ENCODE measurements at regions not wholly inside any gene's neighbourhood (a gene's known extent, or its start where the extent isn't known, plus 50 kb on each side); places are given as distances from the start of the nearest gene placed in this dataset.

DNA sequence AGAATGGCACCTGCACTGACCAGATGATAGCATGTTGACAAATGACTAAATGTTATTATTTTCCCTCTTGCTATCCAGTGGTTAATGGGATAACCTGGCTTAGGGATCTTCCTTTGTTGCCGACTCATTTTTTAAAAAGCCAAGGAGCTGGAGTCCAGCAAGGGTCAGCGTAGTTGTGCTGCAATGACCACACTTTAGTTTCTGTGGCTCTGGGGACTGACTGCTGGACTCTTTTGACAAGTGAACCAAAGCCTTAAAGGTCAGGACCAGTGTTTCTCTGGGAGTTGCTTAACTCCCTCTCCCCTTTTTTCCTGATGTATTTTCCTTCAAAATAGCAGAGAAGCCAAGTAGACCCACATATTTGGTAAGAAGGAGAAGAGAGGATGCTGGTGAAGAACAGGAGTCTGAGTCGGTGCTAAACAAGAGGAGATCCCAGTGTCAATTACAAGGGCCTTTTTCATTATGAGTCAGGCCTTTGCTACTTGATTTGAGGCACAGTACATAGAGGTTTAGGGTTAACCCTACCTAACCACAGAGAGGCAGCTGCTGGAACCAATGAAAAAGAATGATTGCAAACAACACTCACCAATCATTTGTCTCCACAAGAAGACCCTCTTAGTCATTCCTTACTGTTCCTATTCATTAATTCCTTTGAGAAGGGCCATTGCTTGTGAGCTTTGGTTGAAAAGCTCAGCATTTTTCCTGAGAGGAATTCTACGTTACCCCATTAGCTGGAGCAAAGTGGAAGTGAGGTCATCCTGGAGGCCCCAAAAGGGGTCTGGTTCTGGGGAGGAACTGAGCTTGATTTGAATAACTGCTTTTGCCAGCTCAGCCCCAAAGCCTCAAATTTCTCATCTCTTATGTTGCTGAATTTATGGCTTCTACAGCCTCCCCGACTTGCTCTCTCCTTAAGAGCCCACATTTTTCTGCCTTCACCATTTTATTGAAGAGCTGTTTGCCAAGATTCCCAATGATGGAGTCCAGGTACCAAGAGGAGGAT is 137.6 kb upstream of the HNMT start:
- no peak for DNase-seq

DNA sequence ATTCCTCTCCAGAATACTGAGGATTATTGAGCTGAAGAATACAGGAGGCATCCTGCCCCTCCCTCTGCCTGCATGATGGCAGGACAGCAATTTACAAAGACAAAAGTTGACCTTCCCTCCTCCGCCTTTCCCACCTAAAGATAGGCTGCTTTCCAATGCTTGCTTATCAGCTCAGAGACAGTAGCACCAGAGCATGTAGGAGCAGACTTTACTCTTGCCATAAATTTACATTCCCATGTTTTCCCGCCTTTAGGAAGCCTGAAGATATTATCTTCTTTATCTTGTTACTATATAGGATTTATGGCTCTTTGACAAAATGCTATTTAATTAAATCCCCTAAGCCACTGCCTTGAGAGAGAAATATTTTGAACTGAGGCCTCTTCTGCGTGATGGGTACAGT is 135.6 kb upstream of the HNMT start:
- DNase-seq: no peak

- no peak for DNase-seq
Observed at GRCh38 chr2:137829251-137829650, 135.0 kb upstream of the HNMT start.

- no peak for DNase-seq
Observed at GRCh38 chr2:137834760-137835379, 129.4 kb upstream of the HNMT start.

GRCh38 chr2:137836671-137837070 is 127.6 kb upstream of the HNMT start:
- DNase-seq: no peak

DNA sequence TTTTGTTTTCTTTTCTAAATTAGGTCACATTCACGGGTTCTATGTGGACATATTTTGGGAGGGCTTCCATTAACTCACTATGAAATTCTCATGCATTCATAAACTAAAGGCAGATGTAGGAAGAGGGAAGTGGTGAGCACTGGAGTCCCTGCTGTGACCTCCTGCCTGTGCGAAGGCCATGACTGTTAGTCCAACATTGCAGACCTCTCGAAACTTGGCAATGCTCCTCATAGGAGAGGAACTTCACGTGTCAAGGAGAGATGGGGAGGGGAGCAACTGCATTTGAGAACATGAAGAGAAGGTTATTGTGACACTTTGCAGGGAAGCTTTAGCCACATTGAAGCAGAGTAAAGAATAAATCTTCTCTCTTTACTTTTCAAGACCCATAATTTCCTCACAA is 126.4 kb upstream of the HNMT start:
- no peak for DNase-seq

DNA sequence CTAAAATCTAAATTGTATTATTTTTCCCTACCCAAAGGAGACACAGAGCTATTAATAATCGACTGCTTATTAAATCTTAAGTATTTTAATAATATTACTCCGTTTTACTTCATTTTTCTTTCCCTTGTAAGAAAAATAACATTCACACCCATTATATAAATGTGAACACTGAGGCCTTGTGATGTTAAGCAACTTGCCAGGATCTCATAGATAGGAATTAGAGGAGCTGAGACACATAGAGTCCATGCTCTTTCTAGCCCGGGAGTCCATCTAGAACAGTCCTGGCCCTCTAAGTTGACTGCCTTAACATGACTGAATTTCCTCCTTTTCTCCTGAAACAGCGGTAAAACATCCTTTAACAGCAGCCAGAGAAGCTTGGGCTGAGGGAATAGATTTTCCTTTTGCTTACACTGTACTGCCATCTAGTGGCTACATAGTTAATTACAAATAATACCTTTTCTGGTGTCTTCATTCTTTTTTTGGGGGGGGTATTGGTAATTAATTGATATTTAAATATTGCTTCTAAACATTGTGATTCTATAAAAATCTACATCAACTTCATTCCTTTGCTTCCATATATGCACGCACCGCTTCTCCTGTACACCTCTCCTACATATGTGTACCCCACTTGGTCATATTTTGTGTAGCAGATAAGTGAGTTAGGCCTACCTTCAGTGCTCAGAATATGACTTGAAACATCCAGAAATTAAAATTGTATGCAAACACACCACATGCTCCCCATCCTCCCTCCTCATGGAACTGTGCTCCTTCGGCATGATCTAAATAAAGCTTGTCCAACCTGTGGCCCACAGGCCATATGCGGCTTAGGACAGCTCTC is 125.8 kb upstream of the HNMT start:
- DNase-seq: peak; percentile 55

GRCh38 chr2:137842430-137842829 is 121.8 kb upstream of the HNMT start:
- no peak for DNase-seq

DNA sequence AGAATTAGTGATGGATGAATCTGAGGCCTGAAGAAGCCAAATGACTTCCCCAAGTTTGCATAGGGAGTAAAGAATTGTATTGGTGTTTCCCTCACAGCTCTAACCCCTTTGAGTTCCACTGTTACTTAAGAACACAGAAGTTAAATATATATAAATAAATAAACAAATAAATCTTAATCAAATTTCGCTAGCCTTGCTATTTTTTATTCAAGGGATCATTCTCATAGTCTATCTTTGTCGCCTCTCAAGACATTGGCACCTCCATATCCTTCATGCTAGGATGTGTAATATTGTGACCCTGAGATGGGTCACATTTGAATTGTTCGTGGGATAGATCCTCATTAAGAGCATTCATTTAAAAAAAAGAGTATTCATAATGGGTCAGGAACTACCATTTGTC is 121.3 kb upstream of the HNMT start:
- no peak for DNase-seq

- DNase-seq: no peak
Observed at GRCh38 chr2:137845422-137845821, 118.9 kb upstream of the HNMT start.

DNA sequence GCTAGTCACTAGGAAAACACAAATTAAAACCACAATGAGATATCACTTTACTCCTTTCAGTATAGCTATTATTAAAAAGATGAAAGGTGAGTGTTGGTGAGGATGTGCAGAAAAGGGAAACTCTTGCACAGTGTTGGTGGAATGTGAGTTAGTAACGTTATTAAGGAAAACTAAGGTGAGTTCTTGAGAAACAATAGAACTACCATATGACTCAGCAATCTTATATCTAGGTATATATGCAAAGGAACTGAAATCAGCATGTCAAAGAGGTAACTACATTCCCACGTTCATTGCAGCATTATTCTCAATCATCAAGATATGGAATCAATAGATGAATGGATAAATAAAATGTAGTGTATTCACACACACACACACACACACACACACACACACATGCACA is 117.3 kb upstream of the HNMT start:
- DNase-seq: no peak

GRCh38 chr2:137847443-137847842 is 116.8 kb upstream of the HNMT start:
- no peak for DNase-seq

GRCh38 chr2:137857881-137858280 is 106.4 kb upstream of the HNMT start:
- no peak for DNase-seq

DNA sequence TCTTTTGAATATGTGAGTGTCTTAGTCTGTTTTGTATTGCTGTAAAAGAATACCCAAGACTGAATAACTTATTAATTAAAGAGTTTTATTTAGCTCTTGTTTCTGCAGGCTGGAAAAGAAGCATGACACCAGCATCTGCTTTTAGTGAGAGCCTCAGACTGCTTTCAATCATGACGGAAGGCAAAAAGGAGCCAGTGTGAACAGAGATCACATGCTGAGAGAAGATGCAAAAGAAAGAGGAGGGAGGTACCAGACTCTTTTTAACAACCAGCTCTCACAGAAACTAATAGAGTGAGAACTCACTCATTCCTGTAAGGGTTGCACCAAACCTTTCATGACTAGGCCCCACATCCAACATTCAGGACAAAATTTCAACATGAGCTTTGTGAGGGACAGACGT is 101.6 kb upstream of the HNMT start:
- DNase-seq: no peak

- peak; percentile 37 for DNase-seq
Observed at GRCh38 chr2:137865954-137866540, 98.2 kb upstream of the HNMT start.

DNA sequence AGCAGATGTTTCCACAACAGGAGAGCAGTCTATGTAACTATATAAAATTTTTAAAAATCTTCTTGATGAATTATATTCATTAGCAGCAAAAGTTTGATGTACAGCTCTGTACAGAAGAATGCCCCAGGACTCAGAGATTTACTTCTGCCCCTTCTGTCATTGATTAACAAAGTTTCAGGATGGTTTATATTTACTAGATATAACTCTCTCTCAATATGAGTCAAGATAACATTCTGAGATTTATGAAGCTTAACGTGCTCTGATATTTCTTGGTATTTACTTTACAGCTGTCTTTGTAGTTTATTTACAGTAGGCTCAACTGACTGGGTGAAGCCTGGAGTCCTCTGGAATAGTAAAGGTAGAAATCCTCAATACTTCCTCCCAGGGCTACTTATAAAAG is 93.6 kb upstream of the HNMT start:
- no peak for DNase-seq

DNA sequence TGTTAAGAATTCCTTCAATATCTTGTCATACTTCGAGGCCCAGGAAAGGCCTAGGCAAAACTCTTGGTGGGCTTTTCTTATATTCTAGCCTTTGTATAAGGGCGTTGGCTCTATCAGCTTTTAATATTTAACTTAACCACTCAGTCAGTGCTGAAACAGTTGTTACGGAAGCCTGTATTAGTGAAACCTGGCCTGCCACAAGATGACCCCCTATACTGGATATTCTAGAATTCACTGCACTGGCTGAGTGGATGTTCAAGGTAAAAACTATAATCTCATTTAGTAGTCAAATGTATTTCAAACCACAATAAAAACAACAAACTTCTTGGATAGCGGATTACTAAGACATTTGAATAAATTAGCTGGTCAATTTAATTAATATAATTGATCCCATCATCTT is 91.7 kb upstream of the HNMT start:
- no peak for DNase-seq

DNA sequence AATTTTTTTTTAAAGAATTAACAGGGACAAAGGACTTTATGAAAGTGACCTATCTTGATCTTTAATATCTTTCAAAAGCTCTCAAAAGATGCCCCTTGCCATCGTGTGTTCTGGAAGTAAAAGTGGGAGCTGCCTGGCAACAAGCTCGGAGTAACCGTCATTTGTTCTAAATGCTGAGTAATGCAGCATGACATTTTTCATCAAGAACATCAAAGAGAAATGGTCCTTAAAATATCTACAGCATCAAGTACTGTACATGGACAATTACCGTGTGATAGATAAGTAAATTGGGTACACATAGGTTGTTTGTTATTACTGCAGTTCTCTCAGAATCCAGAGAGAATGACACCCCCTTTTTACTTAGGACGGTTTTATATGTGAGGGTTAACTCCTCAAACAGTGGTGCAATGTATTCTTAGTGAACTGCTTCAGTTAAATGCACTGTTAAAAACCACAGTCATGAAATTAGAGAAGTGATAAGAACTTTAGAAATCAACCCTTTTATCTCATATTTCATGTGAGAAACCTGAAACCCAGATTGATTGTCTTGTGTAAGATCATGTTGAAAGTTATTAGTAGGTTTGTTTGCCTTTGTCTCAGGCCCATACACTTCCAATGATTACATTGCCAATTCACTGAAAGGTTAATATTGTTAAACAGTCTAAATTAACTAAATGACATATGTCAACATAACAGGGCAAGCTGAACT is 90.6 kb upstream of the HNMT start:
- no peak for DNase-seq

- DNase-seq: no peak
Observed at GRCh38 chr2:137879121-137879520, 85.2 kb upstream of the HNMT start.

- DNase-seq: no peak
Observed at GRCh38 chr2:137881711-137882110, 82.6 kb upstream of the HNMT start.

DNA sequence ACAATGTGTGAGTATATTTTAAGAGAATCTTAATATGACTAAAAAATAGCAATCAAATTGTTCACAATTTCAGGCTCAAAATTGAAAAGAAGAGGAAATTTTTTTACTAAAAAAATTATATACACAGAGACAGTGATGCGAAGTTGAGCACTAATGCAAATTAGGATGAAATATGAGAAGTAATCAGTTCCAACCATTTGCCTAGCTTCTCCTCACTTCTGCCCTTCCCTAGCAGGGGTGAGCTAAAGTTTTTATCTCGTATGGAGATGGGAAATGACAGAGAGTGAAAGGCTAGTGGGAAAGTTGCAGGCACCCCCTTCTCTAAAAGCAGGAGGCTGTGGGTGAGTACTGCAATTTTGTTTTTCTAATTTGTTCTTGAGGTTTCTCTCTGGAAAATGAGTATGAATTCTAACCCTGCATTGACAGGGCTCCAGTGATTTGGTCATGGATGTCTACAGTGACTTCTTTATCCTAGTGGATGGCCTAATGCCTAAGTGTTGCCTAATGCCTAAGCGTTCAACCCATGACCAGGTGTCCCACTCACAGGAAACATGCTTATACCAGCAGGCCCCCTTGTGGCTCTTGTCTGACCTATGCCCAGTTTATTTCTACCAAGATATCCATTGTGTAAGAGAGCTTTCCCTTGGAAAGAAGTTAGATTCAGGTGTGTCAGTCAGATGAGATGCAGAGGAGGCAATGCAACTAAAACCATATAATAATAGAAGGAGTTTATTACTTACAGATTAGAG is 78.0 kb upstream of the HNMT start:
- peak; percentile 42 for DNase-seq

DNA sequence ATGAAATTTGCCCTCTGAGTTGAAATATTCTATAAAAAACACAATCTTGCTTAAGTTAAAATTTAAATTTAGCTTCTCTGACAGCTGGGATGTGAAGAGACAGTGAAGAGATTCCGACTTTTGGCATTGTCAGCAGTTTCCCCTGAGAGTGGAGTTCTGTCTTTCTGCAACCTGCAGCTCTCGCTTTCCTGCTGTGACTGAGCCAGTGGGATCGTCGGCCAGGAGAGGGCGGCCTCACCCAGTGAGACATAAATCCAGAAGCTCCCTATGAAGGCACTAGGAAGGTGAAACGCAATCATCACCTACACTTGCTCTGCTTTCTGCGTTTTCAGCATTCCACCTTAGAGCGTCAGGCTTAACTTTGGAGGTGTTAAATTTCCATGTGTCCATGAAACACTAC is 75.4 kb upstream of the HNMT start:
- peak; percentile 28 for DNase-seq
